GM23338 (cell line): ENCODE measurements at regions not wholly inside any gene's neighbourhood (a gene's known extent, or its start where the extent isn't known, plus 50 kb on each side); places are given as distances from the start of the nearest gene placed in this dataset.
A peak's percentile ranks its signal among the peaks of the same experiment; 100 is the strongest.

Experiments
- ATAC-seq: fragments of 200-7000 bp; cut with Tn5 transposase; 3 replicates; pipeline ENCODE4 v1.9.1; 2020
- DNase-seq: peaks from one replicate; pipeline ENCODE4 v3.0.0-alpha.2; 2015; ENCODE audit warnings: low spot score
- H2AFZ ChIP-seq: fragments of 200-600 bp; sonication (generic); 2 replicates; pipeline ENCODE4 v1.8.0; 2016; ENCODE audit warnings: antibody characterized with exemption, mild to moderate bottlenecking, moderate library complexity
- H3F3A ChIP-seq: fragments of 200-600 bp; sonication (generic); replicated peaks from 2 replicates; pipeline ENCODE4 v1.8.0; 2017; ENCODE audit warnings: antibody characterized with exemption, mixed run types, low read depth
- H3K27ac ChIP-seq: fragments of 200-600 bp; sonication (generic); 2 replicates; pipeline ENCODE4 v1.6.1; 2016; ENCODE audit warnings: low read depth
- H3K27me3 ChIP-seq: fragments of 200-600 bp; sonication (generic); 2 replicates; pipeline ENCODE4 v1.8.0; 2016; ENCODE audit warnings: mild to moderate bottlenecking, mixed run types, moderate library complexity; ENCODE audit not compliant: insufficient read depth
- H3K36me3 ChIP-seq: fragments of 200-600 bp; sonication (generic); 2 replicates; pipeline ENCODE4 v1.8.0; 2016; ENCODE audit warnings: mild to moderate bottlenecking; ENCODE audit not compliant: insufficient read depth
- H3K4me1 ChIP-seq: fragments of 200-600 bp; sonication (generic); 2 replicates; pipeline ENCODE4 v1.8.0; 2016; ENCODE audit warnings: mild to moderate bottlenecking, moderate library complexity; ENCODE audit not compliant: insufficient read depth
- H3K4me2 ChIP-seq: fragments of 200-600 bp; sonication (generic); 2 replicates; pipeline ENCODE4 v1.7.1; 2017; ENCODE audit warnings: mixed run types
- H3K4me3 ChIP-seq: fragments of 200-600 bp; sonication (generic); 2 replicates; pipeline ENCODE4 v1.6.1; 2016; ENCODE audit warnings: mixed run types
- H3K79me2 ChIP-seq: fragments of 200-600 bp; sonication (generic); replicated peaks from 2 replicates; pipeline ENCODE4 v1.8.0; 2017; ENCODE audit warnings: mild to moderate bottlenecking; ENCODE audit not compliant: insufficient read depth
- H3K9me2 ChIP-seq: fragments of 200-600 bp; sonication (generic); 2 replicates; pipeline ENCODE4 v1.8.0; 2017; ENCODE audit not compliant: insufficient read depth
- H4K20me1 ChIP-seq: fragments of 200-600 bp; sonication (generic); replicated peaks from 2 replicates; pipeline ENCODE4 v1.8.0; 2017; ENCODE audit warnings: mild to moderate bottlenecking; ENCODE audit not compliant: insufficient read depth
- H3K27ac Mint-ChIP-seq: 2 replicates; pipeline ENCODE4 v1.8.0; 2020; ENCODE audit warnings: inconsistent platforms, mild to moderate bottlenecking, moderate library complexity, mixed read lengths
- H3K27me3 Mint-ChIP-seq: 3 replicates; pipeline ENCODE4 v1.8.0; 2022; ENCODE audit warnings: low read depth, mild to moderate bottlenecking, moderate library complexity, mixed read lengths, inconsistent platforms; ENCODE audit not compliant: insufficient read depth, poor library complexity
- H3K36me3 Mint-ChIP-seq: 3 replicates; pipeline ENCODE4 v1.8.0; 2021; ENCODE audit warnings: low read depth, mild to moderate bottlenecking, inconsistent platforms, moderate library complexity, mixed read lengths
- H3K4me1 Mint-ChIP-seq: 3 replicates; pipeline ENCODE4 v1.8.0; 2020; ENCODE audit warnings: mild to moderate bottlenecking, inconsistent platforms, mixed read lengths
- H3K4me3 Mint-ChIP-seq: 3 replicates; pipeline ENCODE4 v1.8.0; 2021; ENCODE audit warnings: moderate library complexity, mild to moderate bottlenecking, inconsistent platforms, mixed read lengths
- H3K9me3 Mint-ChIP-seq: 3 replicates; pipeline ENCODE4 v1.8.0; 2020; ENCODE audit warnings: moderate library complexity, mild to moderate bottlenecking, inconsistent platforms, mixed read lengths
- EZH2 ChIP-seq: fragments of 200-600 bp; sonication (generic); IDR thresholded peaks from one replicate; pipeline ENCODE4 v1.8.0; 2017; ENCODE audit warnings: antibody characterized with exemption, mild to moderate bottlenecking, low read depth; ENCODE audit not compliant: unreplicated experiment
- EZH2phosphoT487 ChIP-seq: fragments of 200-600 bp; sonication (generic); IDR thresholded peaks from one replicate; pipeline ENCODE4 v1.8.1; 2018; ENCODE audit warnings: antibody characterized with exemption; ENCODE audit not compliant: unreplicated experiment
- NANOG ChIP-seq: IDR thresholded peaks from 2 replicates; pipeline ENCODE4 v1.6.1; 2016; ENCODE audit warnings: antibody characterized with exemption, borderline replicate concordance
- POLR2AphosphoS5 ChIP-seq: IDR thresholded peaks from 2 replicates; pipeline ENCODE4 v1.6.1; 2016; ENCODE audit warnings: antibody characterized with exemption, low read depth
- STAT1 ChIP-seq: IDR thresholded peaks from one replicate; pipeline ENCODE4 v1.6.1; 2016; ENCODE audit warnings: antibody characterized with exemption; ENCODE audit not compliant: unreplicated experiment
- ZNF114 ChIP-seq: fragments of 250-450 bp; sonication (Bioruptor Pico); IDR thresholded peaks from 2 replicates; pipeline ENCODE4 v1.5.0; 2020; ENCODE audit warnings: mild to moderate bottlenecking, moderate library complexity
- TF ChIP-seq, protein P1 (sequence below): IDR thresholded peaks from 2 replicates; pipeline ENCODE4 v1.6.1; 2016; ENCODE audit warnings: antibody characterized with exemption
- TF ChIP-seq, protein P2 (sequence below): fragments of 250-450 bp; sonication (Bioruptor Pico); IDR thresholded peaks from 2 replicates; pipeline ENCODE4 v1.5.0; 2020; ENCODE audit warnings: mild to moderate bottlenecking, moderate library complexity

DNA sequence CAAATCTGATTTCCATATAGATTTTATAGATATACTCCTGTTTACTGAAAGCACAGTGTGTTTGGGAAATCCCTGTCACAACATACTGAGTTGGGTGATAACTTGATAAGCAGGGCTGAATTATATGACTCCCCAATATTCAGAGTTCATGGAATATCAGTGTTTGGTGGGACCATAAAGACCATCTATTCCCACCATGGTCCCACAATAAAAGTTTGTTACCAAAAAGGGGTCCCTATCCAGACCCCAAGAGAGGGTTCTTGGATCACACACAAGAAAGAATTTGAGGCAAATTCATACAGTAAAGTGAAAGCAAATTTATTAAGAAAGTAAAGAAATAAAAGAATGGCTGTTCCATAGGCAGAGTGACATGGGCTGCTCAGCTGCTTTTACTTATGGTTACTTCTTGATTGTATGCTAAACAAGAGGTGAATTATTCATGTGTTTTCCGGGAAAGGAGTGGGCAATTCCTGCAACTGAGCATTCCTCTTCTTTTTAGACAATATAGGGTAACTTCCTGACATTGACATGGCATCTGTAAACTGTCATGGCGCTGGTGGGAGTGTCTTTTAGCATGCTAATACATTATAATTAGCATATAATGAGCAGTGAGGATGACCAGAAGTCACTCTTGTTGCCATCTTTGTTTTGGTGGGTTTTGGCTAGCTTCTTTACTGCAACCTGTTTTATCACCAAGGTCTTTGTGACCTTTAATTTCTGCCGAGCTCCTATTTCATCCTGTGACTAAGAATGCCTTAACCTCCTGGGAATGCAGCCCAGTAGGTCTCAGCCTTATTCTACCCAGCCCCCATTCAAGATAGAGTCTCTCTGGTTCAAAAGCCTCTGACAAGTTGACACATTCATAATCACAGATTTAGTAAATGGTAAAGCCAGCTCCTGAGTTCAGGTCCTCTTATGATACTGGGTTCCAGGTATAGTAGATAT, 240.6 kb upstream of the PDGFD start:
- Mint-ChIP-seq H3K9me3 (no peaks in the 10 kb centered on the region), H3K4me1 (peaks cover 34% of the 10 kb centered on the region), H3K27ac (no peak overlapping the region; the same call in 1 of the 2 replicates), H3K36me3 (no peaks in the 10 kb centered on the region), H3K4me3 (no peak overlapping the region), H3K27me3 (no peaks in the 10 kb centered on the region)
- H3K27me3 ChIP-seq, result no peaks in the 10 kb centered on the region
- no peak for DNase-seq
- no peak overlapping the region for H3K27ac ChIP-seq
- no peak for ATAC-seq
- H3K9me2 ChIP-seq, result no peaks in the 10 kb centered on the region
- peaks cover 7% of the 10 kb centered on the region; the same call in 1 of the 2 replicates for H3F3A ChIP-seq
- TF ChIP-seq EZH2 (no peak), EZH2phosphoT487 (no peak), STAT1 (no peak), NANOG (no peak)
- TF ChIP-seq, protein P1, sequence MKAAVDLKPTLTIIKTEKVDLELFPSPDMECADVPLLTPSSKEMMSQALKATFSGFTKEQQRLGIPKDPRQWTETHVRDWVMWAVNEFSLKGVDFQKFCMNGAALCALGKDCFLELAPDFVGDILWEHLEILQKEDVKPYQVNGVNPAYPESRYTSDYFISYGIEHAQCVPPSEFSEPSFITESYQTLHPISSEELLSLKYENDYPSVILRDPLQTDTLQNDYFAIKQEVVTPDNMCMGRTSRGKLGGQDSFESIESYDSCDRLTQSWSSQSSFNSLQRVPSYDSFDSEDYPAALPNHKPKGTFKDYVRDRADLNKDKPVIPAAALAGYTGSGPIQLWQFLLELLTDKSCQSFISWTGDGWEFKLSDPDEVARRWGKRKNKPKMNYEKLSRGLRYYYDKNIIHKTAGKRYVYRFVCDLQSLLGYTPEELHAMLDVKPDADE, result no peak
- H3K4me1 ChIP-seq, result peaks cover 21% of the 10 kb centered on the region
- no peaks in the 10 kb centered on the region for H3K36me3 ChIP-seq
- H4K20me1 ChIP-seq, result no peaks in the 10 kb centered on the region
- H3K79me2 ChIP-seq, result no peaks in the 10 kb centered on the region
- H2AFZ ChIP-seq, result no peak overlapping the region
- no peak overlapping the region for H3K4me3 ChIP-seq
- peak overlapping the region; percentile 61; the same call in 1 of the 2 replicates for H3K4me2 ChIP-seq

DNA sequence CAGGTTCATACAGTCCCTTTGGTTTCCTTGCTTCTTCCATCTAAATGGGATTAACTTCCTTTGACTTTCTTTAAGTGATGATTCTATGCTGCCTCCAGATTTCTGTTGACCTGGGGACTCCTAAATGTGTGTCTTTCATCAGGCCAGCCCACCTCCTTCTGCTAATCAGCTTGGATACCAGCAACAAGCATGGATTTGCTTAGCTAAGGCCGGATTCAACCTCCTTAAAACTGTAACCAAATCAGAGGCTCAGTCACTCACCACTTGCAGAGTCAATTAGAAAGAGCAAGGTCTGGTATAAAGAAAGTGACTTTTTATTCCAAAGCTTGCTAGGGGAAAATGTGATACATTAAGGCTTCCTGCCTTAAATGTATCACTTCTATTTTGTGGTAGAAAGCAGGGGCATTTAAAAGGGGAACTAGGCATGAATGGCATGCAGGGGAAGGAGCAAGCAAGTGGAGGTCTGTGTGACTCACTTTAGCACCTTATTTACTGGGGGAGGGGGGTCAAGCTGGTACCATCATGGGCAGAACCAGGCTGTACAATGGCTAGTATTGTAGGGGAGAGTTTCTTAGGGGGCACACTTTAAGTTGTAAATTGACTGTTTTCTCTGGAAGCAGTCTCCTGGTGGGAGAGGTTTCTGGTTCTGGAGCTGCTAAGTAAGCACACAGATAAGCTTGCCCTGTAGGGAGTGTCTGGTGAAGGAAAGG, 239.0 kb upstream of the PDGFD start:
- Histone ChIP-seq H3K4me3 (0 out of 2 replicates have a peak overlapping the region, but pooled peaks have one; percentile 22), H3K79me2 (no peaks in the 10 kb centered on the region), H3K4me1 (peaks cover 21% of the 10 kb centered on the region), H3F3A (peaks cover 7% of the 10 kb centered on the region; the same call in 1 of the 2 replicates), H2AFZ (peak overlapping the region; percentile 67), H3K27ac (peak overlapping the region; percentile 75), H3K27me3 (no peaks in the 10 kb centered on the region), H3K36me3 (no peaks in the 10 kb centered on the region), H3K4me2 (peak overlapping the region; percentile 61), H4K20me1 (no peaks in the 10 kb centered on the region), H3K9me2 (no peaks in the 10 kb centered on the region)
- H3K27me3 Mint-ChIP-seq, result no peaks in the 10 kb centered on the region
- ATAC-seq (peak; percentile 96), DNase-seq (peak; percentile 33)
- TF ChIP-seq NANOG (no peak), ZNF114 (CRISPR knock-in tag) (0 out of 2 replicates have a peak, but pooled peaks have one; percentile 84), POLR2AphosphoS5 (no peak)
- TF ChIP-seq, protein P2, sequence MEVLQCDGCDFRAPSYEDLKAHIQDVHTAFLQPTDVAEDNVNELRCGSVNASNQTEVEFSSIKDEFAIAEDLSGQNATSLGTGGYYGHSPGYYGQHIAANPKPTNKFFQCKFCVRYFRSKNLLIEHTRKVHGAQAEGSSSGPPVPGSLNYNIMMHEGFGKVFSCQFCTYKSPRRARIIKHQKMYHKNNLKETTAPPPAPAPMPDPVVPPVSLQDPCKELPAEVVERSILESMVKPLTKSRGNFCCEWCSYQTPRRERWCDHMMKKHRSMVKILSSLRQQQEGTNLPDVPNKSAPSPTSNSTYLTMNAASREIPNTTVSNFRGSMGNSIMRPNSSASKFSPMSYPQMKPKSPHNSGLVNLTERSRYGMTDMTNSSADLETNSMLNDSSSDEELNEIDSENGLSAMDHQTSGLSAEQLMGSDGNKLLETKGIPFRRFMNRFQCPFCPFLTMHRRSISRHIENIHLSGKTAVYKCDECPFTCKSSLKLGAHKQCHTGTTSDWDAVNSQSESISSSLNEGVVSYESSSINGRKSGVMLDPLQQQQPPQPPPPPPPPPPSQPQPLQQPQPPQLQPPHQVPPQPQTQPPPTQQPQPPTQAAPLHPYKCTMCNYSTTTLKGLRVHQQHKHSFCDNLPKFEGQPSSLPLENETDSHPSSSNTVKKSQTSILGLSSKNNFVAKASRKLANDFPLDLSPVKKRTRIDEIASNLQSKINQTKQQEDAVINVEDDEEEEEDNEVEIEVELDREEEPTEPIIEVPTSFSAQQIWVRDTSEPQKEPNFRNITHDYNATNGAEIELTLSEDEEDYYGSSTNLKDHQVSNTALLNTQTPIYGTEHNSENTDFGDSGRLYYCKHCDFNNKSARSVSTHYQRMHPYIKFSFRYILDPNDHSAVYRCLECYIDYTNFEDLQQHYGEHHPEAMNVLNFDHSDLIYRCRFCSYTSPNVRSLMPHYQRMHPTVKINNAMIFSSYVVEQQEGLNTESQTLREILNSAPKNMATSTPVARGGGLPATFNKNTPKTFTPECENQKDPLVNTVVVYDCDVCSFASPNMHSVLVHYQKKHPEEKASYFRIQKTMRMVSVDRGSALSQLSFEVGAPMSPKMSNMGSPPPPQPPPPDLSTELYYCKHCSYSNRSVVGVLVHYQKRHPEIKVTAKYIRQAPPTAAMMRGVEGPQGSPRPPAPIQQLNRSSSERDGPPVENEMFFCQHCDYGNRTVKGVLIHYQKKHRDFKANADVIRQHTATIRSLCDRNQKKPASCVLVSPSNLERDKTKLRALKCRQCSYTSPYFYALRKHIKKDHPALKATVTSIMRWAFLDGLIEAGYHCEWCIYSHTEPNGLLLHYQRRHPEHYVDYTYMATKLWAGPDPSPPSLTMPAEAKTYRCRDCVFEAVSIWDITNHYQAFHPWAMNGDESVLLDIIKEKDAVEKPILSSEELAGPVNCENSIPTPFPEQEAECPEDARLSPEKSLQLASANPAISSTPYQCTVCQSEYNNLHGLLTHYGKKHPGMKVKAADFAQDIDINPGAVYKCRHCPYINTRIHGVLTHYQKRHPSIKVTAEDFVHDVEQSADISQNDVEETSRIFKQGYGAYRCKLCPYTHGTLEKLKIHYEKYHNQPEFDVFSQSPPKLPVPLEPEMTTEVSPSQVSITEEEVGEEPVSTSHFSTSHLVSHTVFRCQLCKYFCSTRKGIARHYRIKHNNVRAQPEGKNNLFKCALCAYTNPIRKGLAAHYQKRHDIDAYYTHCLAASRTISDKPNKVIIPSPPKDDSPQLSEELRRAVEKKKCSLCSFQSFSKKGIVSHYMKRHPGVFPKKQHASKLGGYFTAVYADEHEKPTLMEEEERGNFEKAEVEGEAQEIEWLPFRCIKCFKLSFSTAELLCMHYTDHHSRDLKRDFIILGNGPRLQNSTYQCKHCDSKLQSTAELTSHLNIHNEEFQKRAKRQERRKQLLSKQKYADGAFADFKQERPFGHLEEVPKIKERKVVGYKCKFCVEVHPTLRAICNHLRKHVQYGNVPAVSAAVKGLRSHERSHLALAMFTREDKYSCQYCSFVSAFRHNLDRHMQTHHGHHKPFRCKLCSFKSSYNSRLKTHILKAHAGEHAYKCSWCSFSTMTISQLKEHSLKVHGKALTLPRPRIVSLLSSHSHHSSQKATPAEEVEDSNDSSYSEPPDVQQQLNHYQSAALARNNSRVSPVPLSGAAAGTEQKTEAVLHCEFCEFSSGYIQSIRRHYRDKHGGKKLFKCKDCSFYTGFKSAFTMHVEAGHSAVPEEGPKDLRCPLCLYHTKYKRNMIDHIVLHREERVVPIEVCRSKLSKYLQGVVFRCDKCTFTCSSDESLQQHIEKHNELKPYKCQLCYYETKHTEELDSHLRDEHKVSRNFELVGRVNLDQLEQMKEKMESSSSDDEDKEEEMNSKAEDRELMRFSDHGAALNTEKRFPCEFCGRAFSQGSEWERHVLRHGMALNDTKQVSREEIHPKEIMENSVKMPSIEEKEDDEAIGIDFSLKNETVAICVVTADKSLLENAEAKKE, result peak; percentile 87
- TF ChIP-seq, protein P1, result no peak
- H3K4me3 Mint-ChIP-seq, result peak overlapping the region; percentile 48
- H3K27ac Mint-ChIP-seq, result peak overlapping the region; percentile 67
- H3K36me3 Mint-ChIP-seq, result no peaks in the 10 kb centered on the region
- H3K9me3 Mint-ChIP-seq, result no peaks in the 10 kb centered on the region
- H3K4me1 Mint-ChIP-seq, result peaks cover 34% of the 10 kb centered on the region
